Smooth muscle cell (in vitro differentiated cells): ENCODE measurements at regions not wholly inside any gene's neighbourhood (a gene's known extent, or its start where the extent isn't known, plus 50 kb on each side); places are given as distances from the start of the nearest gene placed in this dataset.

ENCODE experiments used
- DNase-seq: peaks from one replicate; lab custom pipeline; 2025; ENCODE audit not compliant: unreplicated experiment; lab: John Stamatoyannopoulos, UW
- H2AFZ ChIP-seq: fragments of 200-600 bp; sonication (generic); 2 replicates; pipeline ENCODE4 v1.6.0; 2016; ENCODE audit warnings: antibody characterized with exemption, low read depth, mild to moderate bottlenecking
- H3F3A ChIP-seq: fragments of 200-600 bp; sonication (generic); 2 replicates; pipeline ENCODE4 v1.6.0; 2017; ENCODE audit warnings: antibody characterized with exemption, low read depth
- H3K27ac ChIP-seq: fragments of 200-600 bp; sonication (generic); 2 replicates; pipeline ENCODE4 v1.5.1; 2016; ENCODE audit warnings: low read depth, mild to moderate bottlenecking
- H3K27me3 ChIP-seq: fragments of 200-600 bp; sonication (generic); 2 replicates; pipeline ENCODE4 v1.6.1; 2016; ENCODE audit warnings: low read depth, mild to moderate bottlenecking
- H3K36me3 ChIP-seq: fragments of 200-600 bp; sonication (generic); 2 replicates; pipeline ENCODE4 v1.5.1; 2016; ENCODE audit warnings: low read depth
- H3K4me1 ChIP-seq: fragments of 200-600 bp; sonication (generic); 2 replicates; pipeline ENCODE4 v1.5.1; 2016; ENCODE audit warnings: low read depth
- H3K4me2 ChIP-seq: fragments of 200-600 bp; sonication (generic); 2 replicates; pipeline ENCODE4 v1.6.0; 2016; ENCODE audit warnings: mild to moderate bottlenecking
- H3K4me3 ChIP-seq: fragments of 200-600 bp; sonication (generic); 2 replicates; pipeline ENCODE4 v1.5.1; 2016; ENCODE audit warnings: mild to moderate bottlenecking
- H3K79me2 ChIP-seq: fragments of 200-600 bp; sonication (generic); 2 replicates; pipeline ENCODE4 v1.6.0; 2016; ENCODE audit warnings: low read depth, mild to moderate bottlenecking
- H3K9ac ChIP-seq: fragments of 200-600 bp; sonication (generic); 2 replicates; pipeline ENCODE4 v1.6.0; 2016; ENCODE audit warnings: low read depth
- H3K9me3 ChIP-seq: fragments of 200-600 bp; sonication (generic); replicated peaks from 2 replicates; pipeline ENCODE4 v1.5.1; 2016; ENCODE audit warnings: low read depth
- H4K20me1 ChIP-seq: fragments of 200-600 bp; sonication (generic); 2 replicates; pipeline ENCODE4 v1.6.0; 2016; ENCODE audit warnings: low read depth
- CTCF ChIP-seq: fragments of 200-600 bp; sonication (generic); IDR thresholded peaks from 2 replicates; pipeline ENCODE4 v1.5.1; 2017; ENCODE audit warnings: borderline replicate concordance, mild to moderate bottlenecking, antibody characterized with exemption; ENCODE audit not compliant: insufficient read depth, poor library complexity, severe bottlenecking
- WGBS: methylation state at CpG from one replicate; pipeline ENCODE4 v1.1.7; 2016; ENCODE audit warnings: low lambda C conversion rate; 5-methylcytosine and 5-hydroxymethylcytosine counted together

GRCh38 chr13:94938124-94938523 lies 225.8 kb upstream of the SOX21 start:
- no peaks in the 10 kb centered on the region for H3K4me1 ChIP-seq
- 93% methylated on average over 4 of the region's 4 CpGs for WGBS
- H3K27me3 ChIP-seq, result no peaks in the 10 kb centered on the region
- H3K36me3 ChIP-seq, result no peaks in the 10 kb centered on the region
- H3K4me3 ChIP-seq, result no peak overlapping the region
- no peak overlapping the region for H2AFZ ChIP-seq
- H3K27ac ChIP-seq, result no peak overlapping the region
- DNase-seq, result no peak
- no peak for TF ChIP-seq CTCF
- no peaks in the 10 kb centered on the region for H4K20me1 ChIP-seq
- H3K4me2 ChIP-seq, result no peak overlapping the region
- H3K9me3 ChIP-seq, result peaks cover 4% of the 10 kb centered on the region
- no peaks in the 10 kb centered on the region for H3F3A ChIP-seq
- no peaks in the 10 kb centered on the region for H3K79me2 ChIP-seq
- no peak overlapping the region for H3K9ac ChIP-seq

GRCh38 chr13:94936633-94937032 lies 224.3 kb upstream of the SOX21 start:
- Histone ChIP-seq H3K79me2 (no peaks in the 10 kb centered on the region), H3K27ac (no peak overlapping the region), H3K27me3 (no peaks in the 10 kb centered on the region), H3K4me2 (no peak overlapping the region), H3K9ac (no peak overlapping the region), H3K36me3 (no peaks in the 10 kb centered on the region), H3K4me3 (no peak overlapping the region), H2AFZ (no peak overlapping the region), H3K4me1 (no peaks in the 10 kb centered on the region), H3F3A (no peaks in the 10 kb centered on the region), H3K9me3 (no peaks in the 10 kb centered on the region), H4K20me1 (no peaks in the 10 kb centered on the region)
- no peak for DNase-seq
- TF ChIP-seq CTCF, result no peak

- no peak overlapping the region for H3K4me2 ChIP-seq
- 88% methylated on average over 4 of the region's 4 CpGs for WGBS
- no peak overlapping the region for H3K27ac ChIP-seq
These were observed 221.6 kb upstream of the SOX21 start for GRCh38 chr13:94933936-94934335.

More at GRCh38 chr13:94933936-94934335, 221.6 kb upstream of the SOX21 start:
- no peak for TF ChIP-seq CTCF
- Histone ChIP-seq H3K4me3 (no peak overlapping the region), H3K4me1 (no peaks in the 10 kb centered on the region), H3K36me3 (no peaks in the 10 kb centered on the region), H3K27me3 (no peaks in the 10 kb centered on the region), H3K79me2 (no peaks in the 10 kb centered on the region), H2AFZ (no peak overlapping the region), H3F3A (no peaks in the 10 kb centered on the region), H3K9ac (no peak overlapping the region), H3K9me3 (no peaks in the 10 kb centered on the region), H4K20me1 (no peaks in the 10 kb centered on the region)
- DNase-seq, result no peak
